Brain pericyte (primary cell): ENCODE measurements at regions not wholly inside any gene's neighbourhood (a gene's known extent, or its start where the extent isn't known, plus 50 kb on each side); places are given as distances from the start of the nearest gene placed in this dataset.
A peak's percentile ranks its signal among the peaks of the same experiment; 100 is the strongest.
"Not testable (repeated sequence)": the region's sequence is repeated elsewhere in the genome, so short reads cannot be mapped to it uniquely, and the experiment has no call there.

Experiments
- DNase-seq: peaks from one replicate; pipeline ENCODE4 v3.0.0-alpha.2; 2012; ENCODE audit warnings: low read depth, low spot score

DNA sequence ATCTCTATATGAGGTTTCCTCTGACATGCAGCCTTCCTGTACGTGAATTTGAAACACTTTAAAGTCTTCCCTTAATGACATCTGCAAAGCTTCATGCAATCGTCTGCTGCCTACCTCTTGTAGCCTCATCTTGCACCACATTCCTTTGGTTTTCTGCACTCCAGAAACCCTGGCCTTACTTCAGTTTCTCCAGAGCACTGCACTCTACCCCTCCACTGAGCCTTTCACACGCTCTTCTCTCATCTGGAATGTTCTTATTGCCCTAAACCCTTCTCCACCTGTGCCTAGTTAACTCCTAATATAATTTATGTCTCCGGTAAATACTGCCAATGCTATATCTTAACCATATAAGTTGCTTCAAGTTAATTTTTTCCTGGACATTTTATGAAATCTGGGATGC is 168.8 kb upstream of the SLC27A6 start:
- no peak for DNase-seq

GRCh38 chr5:128798871-128799270 is 166.4 kb upstream of the SLC27A6 start:
- no peak for DNase-seq

- no peak for DNase-seq
These were observed 165.3 kb upstream of the SLC27A6 start for GRCh38 chr5:128799945-128800344.

DNA sequence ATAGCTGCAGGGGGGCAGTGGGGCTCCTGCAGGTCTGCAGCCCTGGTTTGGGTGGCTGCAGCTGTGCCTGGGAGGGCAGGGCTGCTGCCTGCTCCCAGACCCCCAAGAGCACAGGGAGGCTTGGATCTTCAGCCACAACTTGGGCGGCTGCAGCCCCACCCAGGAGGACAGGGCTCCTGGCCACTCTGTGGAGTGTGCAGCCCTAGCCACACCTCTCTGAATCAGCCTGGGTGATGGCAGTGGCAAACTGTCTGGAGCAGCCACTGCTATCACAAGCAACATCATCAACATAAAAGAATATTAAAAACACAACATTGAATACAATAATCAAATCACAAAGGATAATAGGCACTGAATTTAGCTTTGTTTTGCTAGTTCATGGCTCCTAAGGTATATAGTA is 164.9 kb upstream of the SLC27A6 start:
- no peak for DNase-seq

GRCh38 chr5:128813317-128814070 is 151.8 kb upstream of the SLC27A6 start:
- no peak for DNase-seq

GRCh38 chr5:128815201-128815600 is 150.1 kb upstream of the SLC27A6 start:
- DNase-seq, result no peak

- DNase-seq, result no peak
These were observed 139.5 kb upstream of the SLC27A6 start for GRCh38 chr5:128825826-128826225.

DNA sequence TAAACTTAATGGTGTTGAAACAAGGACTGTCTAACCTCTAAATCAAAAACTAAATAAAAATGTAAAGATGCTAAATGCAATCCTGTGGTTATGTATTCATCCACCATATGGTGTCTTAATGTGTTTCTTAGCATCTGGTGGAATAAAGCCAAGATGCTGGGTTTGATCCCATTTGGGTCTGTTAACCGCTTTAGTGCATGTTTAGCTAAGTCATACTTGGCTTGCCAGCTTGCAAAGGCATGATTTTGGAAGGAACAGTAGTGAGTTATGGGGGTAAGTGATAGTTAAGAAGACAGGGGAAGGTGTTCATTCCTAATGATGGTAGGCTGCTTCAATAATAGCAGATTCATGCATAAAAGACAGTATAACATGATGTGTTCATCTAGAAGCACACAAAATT is 139.0 kb upstream of the SLC27A6 start:
- DNase-seq, result no peak

DNA sequence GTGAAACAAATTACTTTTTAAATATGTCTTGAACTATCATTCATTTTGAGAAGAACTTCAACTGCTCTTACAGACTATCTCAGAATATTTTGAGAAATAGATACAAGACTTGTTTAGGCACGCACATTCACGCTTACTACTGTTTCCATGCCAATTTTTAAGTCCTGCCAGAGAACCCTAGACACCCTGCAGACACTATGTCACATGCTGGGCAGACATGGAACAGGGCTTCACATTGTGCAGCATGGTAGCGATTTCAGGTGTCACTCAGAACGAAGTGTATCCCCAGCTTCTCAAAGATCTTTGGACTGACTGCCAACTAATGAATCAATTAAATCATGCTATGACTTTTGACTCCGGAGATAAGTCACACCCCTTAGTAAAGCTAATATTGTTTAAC is 128.7 kb upstream of the SLC27A6 start:
- no peak for DNase-seq

DNA sequence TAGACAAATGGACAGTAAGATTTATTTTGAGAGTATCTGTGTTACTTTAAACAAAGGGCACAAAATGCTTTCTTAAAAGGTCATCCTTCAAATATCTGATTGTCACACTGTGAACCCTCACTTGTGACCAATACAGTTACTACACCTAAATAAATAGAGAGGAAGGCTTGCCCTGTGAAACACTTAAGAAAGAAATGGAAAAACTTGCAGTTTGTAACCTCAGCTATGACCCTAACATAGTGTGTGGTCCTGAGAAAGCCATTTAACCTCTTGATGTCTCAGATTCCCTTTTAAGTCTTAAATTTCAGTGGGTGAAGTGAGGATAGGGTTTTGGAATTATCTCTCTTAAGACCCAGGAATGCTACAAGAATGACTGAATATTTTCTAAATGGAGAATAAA is 126.7 kb upstream of the SLC27A6 start:
- DNase-seq, result peak; percentile 13

GRCh38 chr5:128842241-128842640 is 123.0 kb upstream of the SLC27A6 start:
- DNase-seq, result no peak

DNA sequence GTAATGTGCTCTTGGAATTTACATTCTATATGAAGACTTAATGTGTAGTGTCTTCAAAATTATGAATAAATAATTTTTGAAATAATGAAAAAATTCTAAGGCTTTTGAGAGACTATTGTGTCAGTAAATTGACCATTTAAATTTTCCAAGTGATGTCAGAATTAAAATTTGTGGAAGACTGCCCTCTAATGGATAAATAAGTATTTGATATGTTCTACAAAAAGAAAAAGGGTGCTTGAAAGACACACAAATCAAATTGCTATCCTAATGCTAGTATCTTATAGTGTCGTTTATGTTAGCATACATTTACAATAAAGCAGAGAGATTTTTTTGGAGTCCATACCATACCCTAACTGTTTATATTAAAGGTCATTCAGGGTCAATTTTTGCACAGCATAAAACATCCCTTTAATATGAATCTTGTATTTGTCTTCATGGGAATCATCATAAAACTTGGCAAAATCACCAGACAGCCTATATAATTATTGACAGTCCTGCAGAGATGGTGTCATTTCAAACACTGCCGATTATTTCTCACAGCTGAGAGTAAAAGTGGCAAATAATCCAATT is 120.8 kb upstream of the SLC27A6 start:
- DNase-seq, result no peak

GRCh38 chr5:128850049-128850448 is 115.2 kb upstream of the SLC27A6 start:
- no peak for DNase-seq

DNA sequence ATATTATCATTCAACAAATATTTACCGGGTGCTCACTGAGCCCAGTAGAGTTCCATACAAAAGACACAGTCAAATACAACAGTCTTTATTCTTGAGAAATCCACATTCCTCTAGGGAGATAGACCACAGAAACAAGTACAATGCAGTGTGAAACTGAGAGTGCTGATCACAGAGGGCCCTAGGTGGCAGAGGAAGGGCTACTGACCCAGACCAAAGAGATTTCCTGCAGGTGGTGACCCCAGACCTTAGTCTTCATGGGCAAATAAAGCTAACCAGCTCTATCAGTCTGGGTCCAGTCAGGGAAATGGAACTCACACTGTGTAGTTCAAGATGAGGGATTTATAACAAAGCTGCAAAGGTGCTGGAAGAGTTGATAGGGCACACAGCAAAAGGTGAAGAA is 110.4 kb upstream of the SLC27A6 start:
- no peak for DNase-seq

DNA sequence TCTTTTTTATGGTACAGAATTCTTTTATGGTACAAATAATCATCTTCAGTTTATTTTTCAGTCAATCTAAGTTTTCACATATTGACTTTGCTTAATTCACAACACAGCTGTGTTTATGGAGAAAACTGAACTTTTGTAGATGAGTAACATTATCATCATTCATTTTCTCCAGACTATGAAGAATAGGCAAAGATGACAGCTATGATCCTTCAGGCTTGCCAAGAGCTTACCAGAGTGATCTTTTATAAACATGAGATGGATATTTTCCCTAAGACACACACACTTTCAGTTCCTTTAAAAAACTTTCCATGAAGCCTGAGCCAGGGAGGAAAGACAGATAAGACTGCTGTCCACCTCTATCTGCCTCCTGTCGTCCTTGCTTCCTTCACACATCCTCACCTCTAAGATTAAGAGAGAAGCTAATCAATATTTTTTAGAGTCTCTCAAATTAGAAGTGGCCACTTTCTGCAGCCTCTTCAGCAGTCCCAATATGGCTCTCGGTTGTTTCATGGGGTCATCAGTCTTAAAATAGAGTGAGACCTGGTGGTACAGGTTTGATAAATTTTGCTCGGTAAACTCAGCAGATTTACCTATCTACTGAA is 108.1 kb upstream of the SLC27A6 start:
- no peak for DNase-seq

GRCh38 chr5:128858995-128859394 is 106.3 kb upstream of the SLC27A6 start:
- DNase-seq, result no peak

DNA sequence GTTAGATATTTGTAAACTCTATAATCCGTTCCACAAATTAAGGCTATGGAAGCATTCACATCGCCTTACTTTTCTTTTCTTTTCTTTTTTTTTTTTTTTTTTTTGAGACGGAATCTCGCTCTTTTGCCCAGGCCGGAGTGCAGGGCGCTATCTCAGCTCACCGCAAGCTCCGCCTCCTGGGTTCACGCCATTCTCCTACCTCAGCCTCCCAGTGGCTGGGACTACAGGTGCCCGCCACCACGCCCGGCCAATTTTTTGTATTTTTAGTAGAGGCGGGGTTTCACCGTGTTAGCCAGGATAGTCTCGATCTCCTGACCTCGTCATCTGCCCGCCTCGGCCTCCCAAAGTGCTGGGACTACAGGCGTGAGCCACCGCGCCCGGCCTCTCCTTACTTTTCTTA is 104.1 kb upstream of the SLC27A6 start:
- not testable (repeated sequence) for DNase-seq

GRCh38 chr5:128869970-128870369 is 95.3 kb upstream of the SLC27A6 start:
- DNase-seq, result no peak

DNA sequence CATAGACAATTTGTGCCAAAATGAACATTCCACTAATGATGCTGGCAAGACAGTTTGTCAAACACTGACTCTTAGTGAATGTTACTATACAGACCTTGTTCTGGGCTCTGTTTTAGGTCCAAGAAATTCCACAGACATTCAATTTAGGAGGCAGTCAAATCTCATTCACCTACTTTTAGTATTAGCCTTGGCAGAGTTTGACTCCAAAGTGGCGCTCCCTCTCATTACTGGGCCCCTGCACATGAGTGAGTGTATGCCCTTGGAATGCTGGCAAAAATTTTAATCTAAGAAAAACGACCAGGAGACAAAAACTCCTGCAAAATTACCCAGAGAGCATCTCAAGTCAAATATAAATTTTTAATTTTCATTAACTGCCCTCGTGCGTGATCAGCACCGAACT is 94.9 kb upstream of the SLC27A6 start:
- no peak for DNase-seq

DNA sequence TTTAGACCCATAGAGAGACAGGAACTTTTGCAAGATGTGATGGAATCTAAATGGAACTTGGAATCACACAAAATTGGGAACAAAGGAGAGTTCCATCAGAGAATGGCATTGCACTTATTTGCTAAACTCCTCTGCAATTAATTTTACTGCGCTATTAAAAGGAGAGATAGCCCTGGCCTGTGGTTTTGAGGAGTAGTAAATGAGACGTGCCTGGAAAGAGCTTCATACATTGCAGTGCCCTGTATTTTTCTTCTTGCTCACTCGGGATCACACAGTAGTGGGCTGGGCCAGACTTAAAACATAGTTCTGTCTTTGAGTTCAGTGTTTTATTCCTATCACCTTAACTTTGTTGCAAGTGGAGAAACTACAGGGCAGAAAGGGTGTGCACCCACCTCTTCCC is 94.4 kb upstream of the SLC27A6 start:
- DNase-seq, result no peak

DNA sequence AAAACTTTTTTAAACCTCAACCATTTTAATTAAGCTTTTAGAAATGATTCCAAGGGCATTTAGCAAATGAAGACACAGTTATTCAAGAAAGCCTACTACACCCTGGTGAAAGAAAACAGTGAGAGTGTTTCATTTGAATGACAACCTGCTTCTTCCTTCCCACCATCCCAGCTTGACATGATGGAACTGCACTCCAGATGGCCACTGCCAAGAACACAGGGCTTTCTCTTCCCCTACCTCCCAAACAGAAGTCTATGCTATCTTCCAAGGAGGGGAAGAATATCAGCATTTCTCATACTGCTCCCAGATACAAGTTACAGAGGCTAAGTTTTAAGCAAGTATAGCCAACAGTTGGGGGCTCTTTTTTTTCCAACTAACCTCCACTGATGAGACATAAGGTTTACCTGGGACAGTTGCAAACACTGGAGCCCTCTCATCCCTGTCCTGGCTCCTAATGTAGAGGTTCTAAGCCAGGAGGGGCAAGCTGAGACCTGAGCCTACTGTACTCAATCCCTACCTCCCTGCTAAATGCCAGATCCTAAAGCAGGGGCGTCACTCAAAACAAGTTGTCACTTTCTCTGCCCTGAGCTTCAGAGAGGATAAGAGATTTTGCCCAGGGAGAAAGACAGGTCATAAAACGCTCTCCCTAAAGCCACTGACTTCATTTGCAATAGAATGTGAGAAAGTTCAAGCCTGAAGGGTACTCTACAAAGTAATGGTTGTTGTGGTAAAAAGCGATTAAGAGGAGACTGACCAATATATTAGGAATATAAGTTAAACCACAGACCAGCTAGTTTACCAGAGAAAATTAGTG is 88.5 kb upstream of the SLC27A6 start:
- no peak for DNase-seq

DNA sequence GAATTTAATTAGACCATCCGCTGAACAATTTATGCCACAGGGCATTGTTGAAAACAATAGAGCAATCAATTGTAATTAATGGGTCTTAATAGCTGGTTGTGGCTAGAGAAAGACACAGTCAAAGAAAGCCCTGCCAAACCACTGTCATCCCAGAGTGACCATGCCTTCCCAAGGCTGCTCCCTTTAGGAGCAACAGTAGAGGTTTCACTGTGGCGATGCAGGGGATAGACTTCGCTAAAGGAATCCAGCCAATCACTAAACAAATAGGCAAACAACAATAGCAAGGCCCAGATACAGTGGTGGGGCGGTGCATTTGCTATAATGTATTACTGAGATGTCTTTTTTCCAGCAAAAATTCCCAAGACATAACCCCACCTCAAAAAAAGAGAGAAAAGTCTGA is 87.8 kb upstream of the SLC27A6 start:
- no peak for DNase-seq
